Right lobe of liver (tissue), 4 donors: ENCODE measurements at regions not wholly inside any gene's neighbourhood (a gene's known extent, or its start where the extent isn't known, plus 50 kb on each side); places are given as distances from the start of the nearest gene placed in this dataset.

ENCODE experiments used
- CTCF ChIP-seq, 4 donors: fragments of 200-600 bp in 3 of 4; fragments of 450-650 bp in 1 of 4; IDR thresholded peaks; one replicate each; pipeline versions ENCODE4 v1.5.1 to v1.8.0; 2016 to 2022; ENCODE audit warnings: antibody characterized with exemption in 4 of 4, mild to moderate bottlenecking in 2 of 4
- POLR2A ChIP-seq: fragments of 450-650 bp; IDR thresholded peaks from one replicate; pipeline ENCODE4 v1.6.1; 2017; ENCODE audit warnings: antibody characterized with exemption, mild to moderate bottlenecking
- donor health status: DM: no; HTN: no; CAD: no.
- donor health status: DM: no; HTN: no; CAD: no.
- donor health status: DM: no; HTN: yes; CAD: no.

- TF ChIP-seq CTCF (IDR thresholded peaks at IDR 0.05), result no peak
- TF ChIP-seq POLR2A, result no peak
These were observed 198.3 kb downstream of the ACKR3 start for GRCh38 chr2:236767941-236768340.
